Mesothelial cell of epicardium (in vitro differentiated cells): ENCODE measurements at regions not wholly inside any gene's neighbourhood (a gene's known extent, or its start where the extent isn't known, plus 50 kb on each side); places are given as distances from the start of the nearest gene placed in this dataset.

Experiments
- DNase-seq, 2 experiments: peaks; one replicate each; pipeline ENCODE4 v3.0.0; 2021; ENCODE audit warnings: low spot score in 2 of 2; ENCODE audit not compliant: unreplicated experiment in 2 of 2
- H3K27ac Mint-ChIP-seq: 2 replicates; pipeline ENCODE4 v1.8.0; 2021; ENCODE audit warnings: mixed read lengths
- H3K27me3 Mint-ChIP-seq: 2 replicates; pipeline ENCODE4 v1.8.0; 2021; ENCODE audit warnings: low read depth, mixed read lengths
- H3K36me3 Mint-ChIP-seq: 2 replicates; pipeline ENCODE4 v1.8.0; 2021; ENCODE audit warnings: mixed read lengths
- H3K4me1 Mint-ChIP-seq: 2 replicates; pipeline ENCODE4 v1.8.0; 2021; ENCODE audit warnings: mixed read lengths
- H3K4me3 Mint-ChIP-seq: 2 replicates; pipeline ENCODE4 v1.8.0; 2021; ENCODE audit warnings: mild to moderate bottlenecking, moderate library complexity, mixed read lengths
- H3K9me3 Mint-ChIP-seq: 2 replicates; pipeline ENCODE4 v1.8.0; 2021; ENCODE audit warnings: mixed read lengths
- CTCF ChIP-seq: fragments of 200-600 bp; sonication (generic); IDR thresholded peaks from one replicate; pipeline ENCODE4 v1.5.0; 2021; ENCODE audit warnings: antibody characterized with exemption; ENCODE audit not compliant: unreplicated experiment

- H3K36me3 Mint-ChIP-seq, result peaks cover 3% of the 10 kb centered on the region
- no peaks in the 10 kb centered on the region for H3K27me3 Mint-ChIP-seq
- peaks cover 7% of the 10 kb centered on the region for H3K9me3 Mint-ChIP-seq
- DNase-seq, result no peak
- H3K4me1 Mint-ChIP-seq, result peaks cover 45% of the 10 kb centered on the region
- H3K27ac Mint-ChIP-seq, result peak overlapping the region; percentile 57
- H3K4me3 Mint-ChIP-seq, result no peak overlapping the region
- TF ChIP-seq CTCF, result no peak
These were observed 594.9 kb upstream of the IGFBP3 start for GRCh38 chr7:46515844-46516590.

GRCh38 chr7:46513447-46513848, 592.4 kb upstream of the IGFBP3 start:
- no peak for TF ChIP-seq CTCF
- H3K9me3 Mint-ChIP-seq, result peaks cover 7% of the 10 kb centered on the region
- DNase-seq, result no peak
- no peak overlapping the region for H3K4me3 Mint-ChIP-seq
- peaks cover 4% of the 10 kb centered on the region for H3K36me3 Mint-ChIP-seq
- H3K27me3 Mint-ChIP-seq, result no peaks in the 10 kb centered on the region
- peaks cover 56% of the 10 kb centered on the region for H3K4me1 Mint-ChIP-seq
- H3K27ac Mint-ChIP-seq, result peak overlapping the region; percentile 89

GRCh38 chr7:46512891-46513413, 591.9 kb upstream of the IGFBP3 start:
- Mint-ChIP-seq H3K36me3 (peaks cover 4% of the 10 kb centered on the region), H3K9me3 (peaks cover 7% of the 10 kb centered on the region), H3K27ac (peak overlapping the region; percentile 89), H3K27me3 (no peaks in the 10 kb centered on the region), H3K4me1 (peaks cover 58% of the 10 kb centered on the region), H3K4me3 (no peak overlapping the region)
- DNase-seq, result no peak
- no peak for TF ChIP-seq CTCF

GRCh38 chr7:46511442-46512215, 590.6 kb upstream of the IGFBP3 start:
- peaks cover 64% of the 10 kb centered on the region for H3K4me1 Mint-ChIP-seq
- H3K27me3 Mint-ChIP-seq, result no peaks in the 10 kb centered on the region
- H3K36me3 Mint-ChIP-seq, result peaks cover 9% of the 10 kb centered on the region
- H3K27ac Mint-ChIP-seq, result peak overlapping the region; percentile 89
- TF ChIP-seq CTCF, result no peak
- DNase-seq, result no peak
- peaks cover 13% of the 10 kb centered on the region for H3K9me3 Mint-ChIP-seq
- H3K4me3 Mint-ChIP-seq, result no peak overlapping the region

- Mint-ChIP-seq H3K36me3 (peaks cover 32% of the 10 kb centered on the region), H3K9me3 (peaks cover 34% of the 10 kb centered on the region), H3K4me3 (no peak overlapping the region), H3K4me1 (peaks cover 44% of the 10 kb centered on the region), H3K27me3 (no peaks in the 10 kb centered on the region), H3K27ac (peak overlapping the region; percentile 79)
- TF ChIP-seq CTCF, result no peak
- no peak for DNase-seq
These were observed 587.5 kb upstream of the IGFBP3 start for GRCh38 chr7:46508583-46508982.
